Fibroblast of lung (primary cell): ENCODE measurements at regions not wholly inside any gene's neighbourhood (a gene's known extent, or its start where the extent isn't known, plus 50 kb on each side); places are given as distances from the start of the nearest gene placed in this dataset.

Source experiments
- DNase-seq, 2 donors: peaks; one replicate each; pipeline versions ENCODE4 v3.0.0 to v3.0.0-alpha.2; 2010; ENCODE audit warnings: low read depth in 2 of 2
- H2AFZ ChIP-seq: 2 replicates; pipeline ENCODE4 v1.5.1; 2012; ENCODE audit warnings: low read length, control low read depth, inconsistent platforms
- H3K27ac ChIP-seq: 2 replicates; pipeline ENCODE4 v1.5.1; 2011; ENCODE audit warnings: low read length, control low read depth; ENCODE audit not compliant: insufficient read depth
- H3K27me3 ChIP-seq: 2 replicates; pipeline ENCODE4 v1.5.1; 2011; ENCODE audit warnings: mild to moderate bottlenecking, low read length; ENCODE audit not compliant: control insufficient read depth, insufficient read depth
- H3K36me3 ChIP-seq: 2 replicates; pipeline ENCODE4 v1.5.1; 2011; ENCODE audit warnings: low read length; ENCODE audit not compliant: control insufficient read depth, insufficient read depth
- H3K4me1 ChIP-seq: 2 replicates; pipeline ENCODE4 v1.5.1; 2011; ENCODE audit warnings: low read length; ENCODE audit not compliant: control insufficient read depth, insufficient read depth; ENCODE audit errors: extremely low read depth
- H3K4me2 ChIP-seq: 2 replicates; pipeline ENCODE4 v1.5.1; 2011; ENCODE audit warnings: low read length, control low read depth; ENCODE audit not compliant: insufficient read depth; ENCODE audit errors: extremely low read depth
- H3K4me3 ChIP-seq, 4 experiments: fragments of 200-600 bp in 1 of 4; sonication (generic) in 1 of 4; replicated peaks in 1 of 4; 2 replicates each; pipeline ENCODE4 v1.5.1; 2011 to 2016; ENCODE audit warnings: low read length in 4 of 4, low read depth in 3 of 4, mild to moderate bottlenecking in 3 of 4, control low read depth in 2 of 4, inconsistent platforms in 1 of 4, mixed read lengths in 1 of 4; ENCODE audit not compliant: insufficient read depth in 1 of 4; ENCODE audit errors: control extremely low read depth in 1 of 4
- H3K79me2 ChIP-seq: 2 replicates; pipeline ENCODE4 v1.5.1; 2012; ENCODE audit warnings: mild to moderate bottlenecking, low read length, inconsistent platforms; ENCODE audit not compliant: control insufficient read depth, insufficient read depth
- H3K9ac ChIP-seq: 2 replicates; pipeline ENCODE4 v1.5.1; 2011; ENCODE audit warnings: mild to moderate bottlenecking, low read length, control low read depth; ENCODE audit not compliant: insufficient read depth
- H3K9me3 ChIP-seq: 2 replicates; pipeline ENCODE4 v1.5.1; 2012; ENCODE audit warnings: low read depth, low read length; ENCODE audit not compliant: control insufficient read depth, insufficient read depth
- H4K20me1 ChIP-seq: 2 replicates; pipeline ENCODE4 v1.5.1; 2011; ENCODE audit warnings: low read length; ENCODE audit not compliant: control insufficient read depth, insufficient read depth; ENCODE audit errors: extremely low read depth
- EZH2 ChIP-seq: IDR thresholded peaks from 2 replicates; pipeline ENCODE4 v1.5.1; 2012; ENCODE audit warnings: low read length, control low read depth, mild to moderate bottlenecking; ENCODE audit errors: missing control alignments
- TF ChIP-seq, protein P1 (sequence below), 2 donors: IDR thresholded peaks in 1 of 2; conservative IDR thresholded peaks in 1 of 2; 1 replicate in 1 of 2; 2 replicates in 1 of 2; pipeline ENCODE4 v1.5.1; 2011 to 2012; ENCODE audit warnings: low read length in 2 of 2, control low read depth in 1 of 2, inconsistent platforms in 1 of 2, low read depth in 1 of 2, mild to moderate bottlenecking in 1 of 2

DNA sequence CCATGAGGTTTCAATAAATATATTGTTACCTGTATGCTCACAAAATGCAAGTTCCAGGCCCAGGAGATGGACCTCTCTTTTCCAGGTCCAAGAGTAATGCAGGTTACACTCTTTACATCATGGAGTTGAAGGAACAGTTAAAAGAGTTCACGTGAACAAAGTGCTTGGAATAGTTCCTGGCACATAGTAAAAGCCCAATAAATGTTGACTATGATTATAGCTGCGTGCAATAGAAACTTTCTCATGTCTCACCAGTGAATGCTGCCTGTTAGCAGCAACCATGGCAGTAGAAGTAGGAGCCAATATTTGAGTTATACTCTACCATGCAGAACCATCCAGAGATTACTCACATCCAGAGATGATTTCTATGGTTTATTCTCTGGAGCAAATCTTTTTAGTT is 707.5 kb downstream of the DHX35 start:
- no peaks in the 10 kb centered on the region for H3K4me1 ChIP-seq
- TF ChIP-seq EZH2, result no peak
- TF ChIP-seq, protein P1, sequence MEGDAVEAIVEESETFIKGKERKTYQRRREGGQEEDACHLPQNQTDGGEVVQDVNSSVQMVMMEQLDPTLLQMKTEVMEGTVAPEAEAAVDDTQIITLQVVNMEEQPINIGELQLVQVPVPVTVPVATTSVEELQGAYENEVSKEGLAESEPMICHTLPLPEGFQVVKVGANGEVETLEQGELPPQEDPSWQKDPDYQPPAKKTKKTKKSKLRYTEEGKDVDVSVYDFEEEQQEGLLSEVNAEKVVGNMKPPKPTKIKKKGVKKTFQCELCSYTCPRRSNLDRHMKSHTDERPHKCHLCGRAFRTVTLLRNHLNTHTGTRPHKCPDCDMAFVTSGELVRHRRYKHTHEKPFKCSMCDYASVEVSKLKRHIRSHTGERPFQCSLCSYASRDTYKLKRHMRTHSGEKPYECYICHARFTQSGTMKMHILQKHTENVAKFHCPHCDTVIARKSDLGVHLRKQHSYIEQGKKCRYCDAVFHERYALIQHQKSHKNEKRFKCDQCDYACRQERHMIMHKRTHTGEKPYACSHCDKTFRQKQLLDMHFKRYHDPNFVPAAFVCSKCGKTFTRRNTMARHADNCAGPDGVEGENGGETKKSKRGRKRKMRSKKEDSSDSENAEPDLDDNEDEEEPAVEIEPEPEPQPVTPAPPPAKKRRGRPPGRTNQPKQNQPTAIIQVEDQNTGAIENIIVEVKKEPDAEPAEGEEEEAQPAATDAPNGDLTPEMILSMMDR (conservative IDR thresholded peaks at IDR 0.05 in 1 of 2, IDR thresholded peaks at IDR 0.05 in 1 of 2; ENCODE audit: low read depth in 1 of 2, low read length in 2 of 2), result no peak

GRCh38 chr20:39668038-39668437 is 705.9 kb downstream of the DHX35 start:
- Histone ChIP-seq H3K4me2 (no peak overlapping the region), H4K20me1 (no peaks in the 10 kb centered on the region), H3K79me2 (no peaks in the 10 kb centered on the region), H3K9me3 (no peaks in the 10 kb centered on the region), H3K36me3 (no peaks in the 10 kb centered on the region), H2AFZ (no peak overlapping the region), H3K4me3 (no peak overlapping the region), H3K27ac (no peak overlapping the region), H3K27me3 (no peaks in the 10 kb centered on the region), H3K4me1 (no peaks in the 10 kb centered on the region), H3K9ac (no peak overlapping the region)
- TF ChIP-seq, protein P1 (conservative IDR thresholded peaks at IDR 0.05 in 1 of 2, IDR thresholded peaks at IDR 0.05 in 1 of 2; ENCODE audit: low read depth in 1 of 2, low read length in 2 of 2), result no peak
- TF ChIP-seq EZH2, result no peak
- DNase-seq, result no peak

More for the DNA sequence above, 707.5 kb downstream of the DHX35 start:
- Histone ChIP-seq H3K9ac (no peak overlapping the region), H3K4me3 (no peak overlapping the region), H4K20me1 (no peaks in the 10 kb centered on the region), H3K27ac (no peak overlapping the region), H3K9me3 (no peaks in the 10 kb centered on the region), H3K36me3 (no peaks in the 10 kb centered on the region), H3K79me2 (no peaks in the 10 kb centered on the region), H2AFZ (no peak overlapping the region), H3K27me3 (no peaks in the 10 kb centered on the region), H3K4me2 (no peak overlapping the region)
- no peak for DNase-seq

- H3K9me3 ChIP-seq, result no peaks in the 10 kb centered on the region
- H3K27ac ChIP-seq, result no peak overlapping the region
- peak; percentile 7 to 61 for DNase-seq
- no peak overlapping the region for H3K4me2 ChIP-seq
- H3K27me3 ChIP-seq, result no peaks in the 10 kb centered on the region
- H4K20me1 ChIP-seq, result no peaks in the 10 kb centered on the region
- TF ChIP-seq, protein P1 (conservative IDR thresholded peaks at IDR 0.05 in 1 of 2, IDR thresholded peaks at IDR 0.05 in 1 of 2; ENCODE audit: low read depth in 1 of 2, low read length in 2 of 2), result no peak
- TF ChIP-seq EZH2, result no peak
- no peaks in the 10 kb centered on the region for H3K36me3 ChIP-seq
- H2AFZ ChIP-seq, result no peak overlapping the region
- H3K4me1 ChIP-seq, result no peaks in the 10 kb centered on the region
- no peak overlapping the region for H3K4me3 ChIP-seq
- no peak overlapping the region for H3K9ac ChIP-seq
- H3K79me2 ChIP-seq, result no peaks in the 10 kb centered on the region
These were observed 699.7 kb downstream of the DHX35 start for GRCh38 chr20:39661833-39662232.
